22Rv1 (cell line): ENCODE measurements at regions not wholly inside any gene's neighbourhood (a gene's known extent, or its start where the extent isn't known, plus 50 kb on each side); places are given as distances from the start of the nearest gene placed in this dataset.
A peak's percentile ranks its signal among the peaks of the same experiment; 100 is the strongest.

Experiments used
- H3K27ac ChIP-seq: fragments of 450-650 bp; 2 replicates; pipeline ENCODE4 v1.5.1; 2017
- ZFX ChIP-seq: fragments of 450-650 bp; IDR thresholded peaks from 2 replicates; pipeline ENCODE4 v1.6.1; 2017; ENCODE audit warnings: antibody characterized with exemption, borderline replicate concordance
- TF ChIP-seq, protein P1 (sequence below): fragments of 450-650 bp; IDR thresholded peaks from 2 replicates; pipeline ENCODE4 v1.5.1; 2017; ENCODE audit warnings: mild to moderate bottlenecking

DNA sequence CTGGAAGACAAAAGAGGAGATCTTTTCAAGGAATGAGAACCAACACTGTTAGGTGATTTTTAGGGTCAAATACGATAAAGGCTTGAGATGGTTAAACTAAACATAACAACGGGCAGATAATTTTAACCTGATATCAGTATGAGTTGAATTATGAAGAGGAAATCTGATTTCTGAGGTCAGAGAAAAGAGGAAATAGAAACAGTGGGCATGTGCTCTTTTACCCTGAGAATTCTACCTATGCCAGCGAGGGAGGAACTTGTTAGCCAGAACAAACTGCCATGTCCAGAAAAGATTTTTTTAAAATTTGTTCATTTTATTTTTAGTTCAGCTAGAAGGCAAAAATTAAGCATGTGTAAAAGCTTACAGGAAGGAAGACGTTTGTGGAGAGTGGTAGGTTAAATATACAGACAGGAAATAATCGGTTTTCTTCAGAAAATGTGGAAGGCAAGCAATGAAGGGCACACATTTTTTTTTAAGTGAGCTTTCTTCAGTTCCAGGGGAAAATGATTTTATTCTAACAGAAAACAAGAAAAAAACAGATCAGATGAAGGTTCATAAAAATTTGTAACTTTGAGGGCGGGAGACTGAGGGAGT lies 1745.3 kb downstream of the MRPL39 start:
- no peak for TF ChIP-seq ZFX
- TF ChIP-seq, protein P1, sequence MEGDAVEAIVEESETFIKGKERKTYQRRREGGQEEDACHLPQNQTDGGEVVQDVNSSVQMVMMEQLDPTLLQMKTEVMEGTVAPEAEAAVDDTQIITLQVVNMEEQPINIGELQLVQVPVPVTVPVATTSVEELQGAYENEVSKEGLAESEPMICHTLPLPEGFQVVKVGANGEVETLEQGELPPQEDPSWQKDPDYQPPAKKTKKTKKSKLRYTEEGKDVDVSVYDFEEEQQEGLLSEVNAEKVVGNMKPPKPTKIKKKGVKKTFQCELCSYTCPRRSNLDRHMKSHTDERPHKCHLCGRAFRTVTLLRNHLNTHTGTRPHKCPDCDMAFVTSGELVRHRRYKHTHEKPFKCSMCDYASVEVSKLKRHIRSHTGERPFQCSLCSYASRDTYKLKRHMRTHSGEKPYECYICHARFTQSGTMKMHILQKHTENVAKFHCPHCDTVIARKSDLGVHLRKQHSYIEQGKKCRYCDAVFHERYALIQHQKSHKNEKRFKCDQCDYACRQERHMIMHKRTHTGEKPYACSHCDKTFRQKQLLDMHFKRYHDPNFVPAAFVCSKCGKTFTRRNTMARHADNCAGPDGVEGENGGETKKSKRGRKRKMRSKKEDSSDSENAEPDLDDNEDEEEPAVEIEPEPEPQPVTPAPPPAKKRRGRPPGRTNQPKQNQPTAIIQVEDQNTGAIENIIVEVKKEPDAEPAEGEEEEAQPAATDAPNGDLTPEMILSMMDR = no peak
- H3K27ac ChIP-seq = no peak overlapping the region

DNA sequence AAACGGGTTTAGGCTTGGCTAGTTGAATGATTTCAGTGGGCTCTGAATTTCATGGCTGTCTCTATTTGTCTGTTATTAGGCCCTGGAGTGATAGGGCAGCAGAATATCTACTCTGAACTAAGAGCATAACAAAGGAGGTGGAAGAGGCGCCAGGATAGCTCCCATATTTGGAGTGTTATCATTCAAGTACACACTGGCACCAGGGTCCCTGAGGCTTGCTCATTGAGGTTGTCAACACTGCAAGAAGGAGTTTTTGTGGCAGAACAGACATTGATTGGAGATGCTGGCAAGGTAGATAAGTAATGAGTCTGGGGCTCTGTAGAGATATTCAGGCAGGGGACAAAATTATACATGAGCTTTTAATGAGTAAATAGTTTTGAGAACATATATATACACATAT lies 1748.4 kb downstream of the MRPL39 start:
- H3K27ac ChIP-seq = no peak overlapping the region
- TF ChIP-seq ZFX = no peak
- TF ChIP-seq, protein P1 = no peak

DNA sequence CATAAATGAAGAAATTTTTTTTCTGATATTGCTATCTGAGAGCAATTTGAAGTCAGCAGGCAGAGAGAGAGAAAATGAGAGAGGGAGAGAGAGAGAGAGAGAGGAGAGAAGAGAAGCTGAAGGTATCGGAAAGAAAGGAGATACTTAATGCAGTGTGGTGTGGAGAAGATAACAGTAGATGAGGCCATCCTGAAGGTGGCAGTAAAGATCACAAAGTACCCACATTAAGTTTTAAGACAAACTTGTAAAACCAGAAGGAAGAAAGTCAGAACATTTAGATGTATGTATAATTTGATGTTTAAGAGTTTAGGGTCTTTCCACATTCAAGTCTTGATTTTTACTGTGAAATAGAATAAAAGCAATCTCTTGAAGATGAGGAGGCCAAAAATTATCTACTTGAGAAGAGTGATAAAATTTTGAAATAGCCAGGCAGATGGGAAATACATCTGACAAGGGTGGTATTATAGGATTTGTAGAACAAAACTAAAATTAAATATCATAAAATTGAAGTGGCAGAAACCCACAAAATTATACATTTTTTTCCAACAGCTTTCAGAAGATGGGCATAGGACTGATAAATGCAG lies 1753.4 kb downstream of the MRPL39 start:
- H3K27ac ChIP-seq = no peak overlapping the region
- TF ChIP-seq, protein P1 = peak; percentile 77
- TF ChIP-seq ZFX = no peak

DNA sequence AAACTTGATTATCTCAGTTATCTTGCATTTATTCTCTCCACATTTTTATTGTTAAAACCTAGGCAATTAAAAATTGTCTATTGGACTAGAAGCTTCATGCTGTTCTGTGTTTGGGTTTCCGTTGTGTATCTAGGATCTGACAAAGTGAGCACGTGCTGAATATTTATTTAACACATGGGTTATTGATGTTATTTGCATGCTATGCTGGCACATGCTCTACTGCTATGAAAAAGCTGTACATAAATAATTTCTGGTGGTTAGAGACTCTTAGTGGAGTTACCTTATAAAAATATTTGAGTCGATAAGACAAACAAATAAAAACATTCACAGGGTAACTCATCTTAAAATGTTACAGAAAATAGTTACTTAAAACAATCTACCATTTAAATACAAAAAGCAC lies 1769.7 kb downstream of the MRPL39 start:
- TF ChIP-seq, protein P1 = no peak

DNA sequence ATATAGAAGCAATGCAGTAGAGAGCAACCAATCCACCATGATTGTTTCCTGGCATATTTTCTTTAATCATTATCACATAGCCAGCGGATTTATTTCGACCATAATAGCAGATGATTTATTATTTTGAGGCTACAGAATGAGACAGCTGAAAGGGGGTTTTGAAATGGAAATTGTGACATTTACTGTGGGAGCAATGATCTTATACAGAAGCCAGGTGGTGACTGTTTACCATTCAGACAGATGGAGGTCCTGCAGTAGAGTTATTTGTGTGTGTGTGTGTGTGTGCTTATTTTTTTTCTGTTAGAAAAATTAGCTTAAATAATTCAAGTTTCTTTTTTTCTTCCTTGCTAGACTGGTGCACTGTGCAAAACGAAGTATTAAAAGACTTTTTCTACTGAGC lies 1784.5 kb downstream of the MRPL39 start:
- H3K27ac ChIP-seq = no peak overlapping the region
- TF ChIP-seq, protein P1 = no peak
- TF ChIP-seq ZFX = no peak

More for the DNA sequence above, 1769.7 kb downstream of the MRPL39 start:
- no peak overlapping the region for H3K27ac ChIP-seq

DNA sequence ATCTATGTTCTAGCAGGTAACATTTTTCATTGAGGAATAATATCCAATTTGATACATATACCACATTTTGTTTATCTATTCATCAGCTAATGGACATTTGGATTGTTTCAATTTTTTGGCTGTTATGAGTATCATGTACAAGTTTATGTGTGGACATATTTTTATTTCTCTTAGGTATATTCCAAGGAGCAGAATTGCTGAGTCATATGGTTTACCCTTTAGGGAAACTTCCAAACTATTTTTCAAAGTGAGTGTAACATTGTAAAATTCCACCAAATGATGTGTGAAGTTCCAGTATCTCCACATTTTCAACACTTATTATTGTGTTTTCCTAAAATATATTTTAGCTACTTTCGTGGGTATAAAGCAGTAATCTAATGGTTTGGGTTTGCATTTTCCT lies 1789.9 kb downstream of the MRPL39 start:
- TF ChIP-seq, protein P1 = no peak
- no peak for TF ChIP-seq ZFX

DNA sequence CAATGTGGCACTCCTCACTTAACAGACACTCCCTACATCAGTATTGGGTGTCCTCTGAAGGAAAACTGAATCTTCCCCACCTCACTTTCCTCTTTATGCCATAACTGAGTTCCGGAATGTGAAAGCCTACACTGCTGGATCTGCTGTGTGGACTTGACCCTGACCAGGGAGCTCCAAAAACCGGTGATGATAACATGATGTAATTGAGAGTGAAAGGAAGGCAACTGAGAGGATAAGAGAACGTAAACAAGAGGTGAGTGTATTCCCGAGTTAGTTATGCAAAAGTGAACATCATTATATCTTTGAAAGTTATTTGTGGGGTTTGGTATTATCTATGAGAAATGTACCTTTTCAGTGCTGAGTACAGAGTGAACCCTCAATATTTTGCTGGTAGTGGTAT lies 1794.8 kb downstream of the MRPL39 start:
- no peak overlapping the region for H3K27ac ChIP-seq
- TF ChIP-seq ZFX = no peak
- TF ChIP-seq, protein P1 = no peak

More for the DNA sequence above, 1789.9 kb downstream of the MRPL39 start:
- no peak overlapping the region for H3K27ac ChIP-seq
